ENCODE measurements at regions not wholly inside any gene's neighbourhood (a gene's known extent, or its start where the extent isn't known, plus 50 kb on each side); places are given as distances from the start of the nearest gene placed in this dataset.

- TF ChIP-seq POLR2A (IDR thresholded peaks at IDR 0.05; ENCODE audit: low read depth, low read length) (no peak), POLR2AphosphoS5 (IDR thresholded peaks at IDR 0.05; ENCODE audit: low read depth, low read length) (no peak), TAF1 (IDR thresholded peaks at IDR 0.05; ENCODE audit: low read depth, low read length) (no peak), POU2F2 (IDR thresholded peaks at IDR 0.05; ENCODE audit: low read depth, low read length) (no peak), PAX5 (IDR thresholded peaks at IDR 0.05; ENCODE audit: insufficient read depth, low read length, severe bottlenecking) (no peak)
These were observed 222.9 kb downstream of the DLL1 start for GRCh38 chr6:170067923-170068360.
